ENCODE measurements at regions not wholly inside any gene's neighbourhood (a gene's known extent, or its start where the extent isn't known, plus 50 kb on each side); places are given as distances from the start of the nearest gene placed in this dataset.

GRCh38 chr13:33392794-33393405 lies 107.3 kb upstream of the STARD13 start:
- TF ChIP-seq POLR2AphosphoS5 (IDR thresholded peaks at IDR 0.05; ENCODE audit: low read depth, low read length) (no peak), REST (IDR thresholded peaks at IDR 0.05; ENCODE audit: insufficient read depth in 1 of 2, low read depth in 2 of 2, low read length in 2 of 2) (no peak), TAF1 (IDR thresholded peaks at IDR 0.05; ENCODE audit: borderline replicate concordance, insufficient read depth, low read length) (no peak), FOXP2 (optimal IDR thresholded peaks at IDR 0.05; ENCODE audit: borderline replicate concordance, extremely low read depth, extremely low read length, insufficient read depth) (no peak)
